OCI-LY3 (cell line): ENCODE measurements at regions not wholly inside any gene's neighbourhood (a gene's known extent, or its start where the extent isn't known, plus 50 kb on each side); places are given as distances from the start of the nearest gene placed in this dataset.

Experiments used
- H2AFZ ChIP-seq: fragments of 200-600, 300-600 bp; shearing (Covaris generic); 2 replicates; pipeline ENCODE4 v1.6.0; 2014; ENCODE audit warnings: antibody characterized with exemption, low read depth, low read length
- H3K27ac ChIP-seq: fragments of 200-600, 300-600 bp; sonication (generic); 2 replicates; pipeline ENCODE4 v1.5.1; 2014; ENCODE audit warnings: mild to moderate bottlenecking, low read length, moderate library complexity, mixed read lengths
- H3K27me3 ChIP-seq: fragments of 200-600, 300-600 bp; sonication (generic); 2 replicates; pipeline ENCODE4 v1.6.1; 2014; ENCODE audit warnings: low read depth, low read length, mixed read lengths
- H3K36me3 ChIP-seq: fragments of 200-600, 300-600 bp; sonication (generic); replicated peaks from 2 replicates; pipeline ENCODE3; 2014; ENCODE audit warnings: low read depth, low read length, mixed read lengths
- H3K4me1 ChIP-seq: fragments of 300-600, 200-600 bp; sonication (generic); 2 replicates; pipeline ENCODE4 v1.6.1; 2014; ENCODE audit warnings: low read length, mixed read lengths
- H3K4me2 ChIP-seq: fragments of 200-600, 300-600 bp; sonication (generic); 2 replicates; pipeline ENCODE4 v1.6.1; 2014; ENCODE audit warnings: low read length, mixed read lengths
- H3K4me3 ChIP-seq: fragments of 300-600, 200-600 bp; sonication (generic); 2 replicates; pipeline ENCODE4 v1.5.1; 2014; ENCODE audit warnings: antibody characterized with exemption, mild to moderate bottlenecking, low read length, moderate library complexity
- H3K79me2 ChIP-seq: fragments of 300-600, 200-600 bp; shearing (Covaris generic); 2 replicates; pipeline ENCODE4 v1.6.1; 2014; ENCODE audit warnings: mild to moderate bottlenecking, low read length, mixed read lengths
- H3K9ac ChIP-seq: fragments of 300-600, 200-600 bp; shearing (Covaris generic); 2 replicates; pipeline ENCODE4 v1.6.0; 2014; ENCODE audit warnings: mild to moderate bottlenecking, low read length, moderate library complexity
- H3K9me3 ChIP-seq: fragments of 200-600, 300-600 bp; shearing (Covaris generic); 2 replicates; pipeline ENCODE4 v1.6.1; 2014; ENCODE audit warnings: low read length, mixed read lengths; ENCODE audit not compliant: insufficient read depth
- H4K20me1 ChIP-seq: fragments of 200-600, 300-600 bp; sonication (generic); 2 replicates; pipeline ENCODE4 v1.6.1; 2016; ENCODE audit warnings: low read length, mixed read lengths; ENCODE audit not compliant: insufficient read depth
- EZH2phosphoT487 ChIP-seq: fragments of 200-600 bp; shearing (Covaris generic); IDR thresholded peaks from 2 replicates; pipeline ENCODE4 v1.6.1; 2018; ENCODE audit warnings: antibody characterized with exemption, mixed run types, low read depth
- TF ChIP-seq, protein P1 (sequence below): fragments of 200-600, 300-600 bp; sonication (generic); IDR thresholded peaks from 2 replicates; pipeline ENCODE4 v1.5.1; 2014; ENCODE audit warnings: antibody characterized with exemption, low read length, low read depth

- H3K79me2 ChIP-seq, result no peaks in the 10 kb centered on the region
- H3K27me3 ChIP-seq, result no peaks in the 10 kb centered on the region
- no peaks in the 10 kb centered on the region for H3K4me1 ChIP-seq
- no peak overlapping the region for H3K4me2 ChIP-seq
- H3K4me3 ChIP-seq, result no peak overlapping the region
- no peak overlapping the region for H3K27ac ChIP-seq
- H3K36me3 ChIP-seq, result no peaks in the 10 kb centered on the region
- no peaks in the 10 kb centered on the region for H4K20me1 ChIP-seq
- no peak overlapping the region for H3K9ac ChIP-seq
- TF ChIP-seq EZH2phosphoT487, result no peak
- TF ChIP-seq, protein P1, sequence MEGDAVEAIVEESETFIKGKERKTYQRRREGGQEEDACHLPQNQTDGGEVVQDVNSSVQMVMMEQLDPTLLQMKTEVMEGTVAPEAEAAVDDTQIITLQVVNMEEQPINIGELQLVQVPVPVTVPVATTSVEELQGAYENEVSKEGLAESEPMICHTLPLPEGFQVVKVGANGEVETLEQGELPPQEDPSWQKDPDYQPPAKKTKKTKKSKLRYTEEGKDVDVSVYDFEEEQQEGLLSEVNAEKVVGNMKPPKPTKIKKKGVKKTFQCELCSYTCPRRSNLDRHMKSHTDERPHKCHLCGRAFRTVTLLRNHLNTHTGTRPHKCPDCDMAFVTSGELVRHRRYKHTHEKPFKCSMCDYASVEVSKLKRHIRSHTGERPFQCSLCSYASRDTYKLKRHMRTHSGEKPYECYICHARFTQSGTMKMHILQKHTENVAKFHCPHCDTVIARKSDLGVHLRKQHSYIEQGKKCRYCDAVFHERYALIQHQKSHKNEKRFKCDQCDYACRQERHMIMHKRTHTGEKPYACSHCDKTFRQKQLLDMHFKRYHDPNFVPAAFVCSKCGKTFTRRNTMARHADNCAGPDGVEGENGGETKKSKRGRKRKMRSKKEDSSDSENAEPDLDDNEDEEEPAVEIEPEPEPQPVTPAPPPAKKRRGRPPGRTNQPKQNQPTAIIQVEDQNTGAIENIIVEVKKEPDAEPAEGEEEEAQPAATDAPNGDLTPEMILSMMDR, result no peak
- H3K9me3 ChIP-seq, result no peaks in the 10 kb centered on the region
- H2AFZ ChIP-seq, result no peak overlapping the region
Observed at GRCh38 chr4:44086753-44087152, 361.9 kb downstream of the KCTD8 start.

DNA sequence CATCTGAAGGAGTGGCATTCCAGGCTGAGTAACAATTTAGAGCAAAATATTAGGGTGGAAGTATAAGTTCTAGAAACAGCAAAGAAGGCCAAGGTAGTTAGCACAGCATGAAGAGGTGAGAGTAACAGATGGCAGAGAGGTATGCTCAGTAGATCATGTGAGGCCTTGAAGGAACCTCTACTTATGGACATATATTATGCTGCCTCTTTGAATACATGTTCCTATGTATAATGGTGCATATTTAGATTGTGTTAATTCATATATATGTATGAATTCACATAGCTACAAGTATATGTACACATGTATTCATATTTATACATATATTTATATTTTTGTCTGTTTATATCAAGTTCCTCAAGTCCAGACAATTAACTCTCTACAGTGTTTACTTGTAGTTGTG lies 355.2 kb downstream of the KCTD8 start:
- no peak overlapping the region for H3K4me2 ChIP-seq
- no peak overlapping the region for H3K27ac ChIP-seq
- no peak overlapping the region for H3K9ac ChIP-seq
- no peak overlapping the region for H2AFZ ChIP-seq
- no peaks in the 10 kb centered on the region for H3K36me3 ChIP-seq
- TF ChIP-seq, protein P1, result no peak
- TF ChIP-seq EZH2phosphoT487, result no peak
- H3K4me1 ChIP-seq, result no peaks in the 10 kb centered on the region
- H4K20me1 ChIP-seq, result no peaks in the 10 kb centered on the region
- H3K4me3 ChIP-seq, result no peak overlapping the region
- no peaks in the 10 kb centered on the region for H3K27me3 ChIP-seq
- H3K79me2 ChIP-seq, result no peaks in the 10 kb centered on the region
- H3K9me3 ChIP-seq, result no peaks in the 10 kb centered on the region

GRCh38 chr4:44098973-44099372 lies 349.6 kb downstream of the KCTD8 start:
- no peak overlapping the region for H3K27ac ChIP-seq
- H3K9ac ChIP-seq, result no peak overlapping the region
- H4K20me1 ChIP-seq, result no peaks in the 10 kb centered on the region
- no peaks in the 10 kb centered on the region for H3K9me3 ChIP-seq
- H3K4me2 ChIP-seq, result no peak overlapping the region
- H3K4me1 ChIP-seq, result no peaks in the 10 kb centered on the region
- TF ChIP-seq EZH2phosphoT487, result no peak
- TF ChIP-seq, protein P1, result no peak
- H3K4me3 ChIP-seq, result no peak overlapping the region
- no peaks in the 10 kb centered on the region for H3K79me2 ChIP-seq
- H2AFZ ChIP-seq, result no peak overlapping the region
- H3K27me3 ChIP-seq, result no peaks in the 10 kb centered on the region
- H3K36me3 ChIP-seq, result no peaks in the 10 kb centered on the region

DNA sequence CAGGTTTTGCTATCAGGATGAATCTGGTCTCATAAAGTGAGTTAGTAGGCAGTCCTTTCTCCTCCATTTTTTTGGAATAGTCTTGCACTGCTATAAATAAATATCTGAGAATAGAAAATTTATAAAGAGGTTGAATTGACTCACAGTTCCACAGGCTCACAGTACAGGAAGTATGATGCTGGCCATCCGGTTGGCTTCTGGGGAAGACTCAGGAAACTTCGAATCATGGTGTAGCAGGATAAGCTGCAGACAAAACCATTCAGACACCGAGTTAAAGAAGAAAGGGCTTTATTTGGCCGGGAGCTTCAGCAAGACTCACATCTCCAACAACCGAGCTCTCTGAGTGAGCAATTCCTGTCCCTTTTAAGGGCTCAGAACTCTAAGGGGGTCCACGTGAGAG lies 348.2 kb downstream of the KCTD8 start:
- H3K27ac ChIP-seq, result no peak overlapping the region
- no peak overlapping the region for H3K4me3 ChIP-seq
- no peaks in the 10 kb centered on the region for H3K36me3 ChIP-seq
- no peaks in the 10 kb centered on the region for H3K4me1 ChIP-seq
- no peaks in the 10 kb centered on the region for H3K9me3 ChIP-seq
- H3K4me2 ChIP-seq, result no peak overlapping the region
- no peak for TF ChIP-seq EZH2phosphoT487
- TF ChIP-seq, protein P1, result no peak
- H3K27me3 ChIP-seq, result no peaks in the 10 kb centered on the region
- no peaks in the 10 kb centered on the region for H4K20me1 ChIP-seq
- H3K9ac ChIP-seq, result no peak overlapping the region
- H3K79me2 ChIP-seq, result no peaks in the 10 kb centered on the region
- no peak overlapping the region for H2AFZ ChIP-seq
